Endodermal cell (in vitro differentiated cells): ENCODE measurements at regions not wholly inside any gene's neighbourhood (a gene's known extent, or its start where the extent isn't known, plus 50 kb on each side); places are given as distances from the start of the nearest gene placed in this dataset.

ENCODE experiments used
- DNase-seq: peaks from one replicate; pipeline ENCODE4 v3.0.0-alpha.2; 2017
- H3K27ac ChIP-seq: 2 replicates; pipeline ENCODE4 v1.5.1; 2013; ENCODE audit warnings: mild to moderate bottlenecking, low read depth, low read length, moderate library complexity
- H3K27me3 ChIP-seq: 2 replicates; pipeline ENCODE4 v1.6.1; 2013; ENCODE audit warnings: mild to moderate bottlenecking, low read length, moderate library complexity; ENCODE audit not compliant: insufficient read depth, control insufficient read depth, poor library complexity, severe bottlenecking
- H3K36me3 ChIP-seq: 2 replicates; pipeline ENCODE4 v1.7.0; 2013; ENCODE audit warnings: mild to moderate bottlenecking, low read length, moderate library complexity; ENCODE audit not compliant: control insufficient read depth, insufficient read depth
- H3K4me1 ChIP-seq: one replicate; pipeline ENCODE4 v1.7.0; 2013; ENCODE audit warnings: low read length; ENCODE audit not compliant: control insufficient read depth, insufficient read depth
- H3K4me3 ChIP-seq: 2 replicates; pipeline ENCODE4 v1.5.1; 2013; ENCODE audit warnings: mild to moderate bottlenecking, low read length, moderate library complexity
- H3K9ac ChIP-seq: 2 replicates; pipeline ENCODE4 v1.6.1; 2013; ENCODE audit warnings: mild to moderate bottlenecking, low read length, moderate library complexity; ENCODE audit not compliant: poor library complexity, severe bottlenecking; ENCODE audit errors: extremely low read depth
- H3K9me3 ChIP-seq: 2 replicates; pipeline ENCODE4 v1.6.1; 2013; ENCODE audit warnings: mild to moderate bottlenecking, low read length, moderate library complexity; ENCODE audit not compliant: control insufficient read depth
- H3K27ac Mint-ChIP-seq: 2 replicates; pipeline ENCODE4 v1.8.0; 2020; ENCODE audit warnings: mixed read lengths
- H3K27me3 Mint-ChIP-seq: 2 replicates; pipeline ENCODE4 v1.8.0; 2021; ENCODE audit warnings: mild to moderate bottlenecking, mixed read lengths; ENCODE audit not compliant: insufficient read depth
- H3K36me3 Mint-ChIP-seq: 2 replicates; pipeline ENCODE4 v1.8.0; 2020; ENCODE audit warnings: low read depth, mixed read lengths
- H3K4me1 Mint-ChIP-seq: 2 replicates; pipeline ENCODE4 v1.8.0; 2020; ENCODE audit warnings: mixed read lengths
- H3K4me3 Mint-ChIP-seq: 2 replicates; pipeline ENCODE4 v1.8.0; 2020; ENCODE audit warnings: mild to moderate bottlenecking, moderate library complexity, mixed read lengths
- H3K9me3 Mint-ChIP-seq: 2 replicates; pipeline ENCODE4 v1.8.0; 2020; ENCODE audit warnings: mild to moderate bottlenecking, mixed read lengths
- WGBS, 2 experiments: methylation state at CpG; one replicate each; pipeline versions ENCODE4 v1.1.5 to v1.1.7; 2013; ENCODE audit warnings: missing lambda C conversion rate in 2 of 2, mixed read lengths in 1 of 2; ENCODE audit not compliant: insufficient coverage in 1 of 2, insufficient read length in 1 of 2; 5-methylcytosine and 5-hydroxymethylcytosine counted together
- TF ChIP-seq, protein P1 (sequence below): fragments of 200-600 bp; sonication (generic); conservative IDR thresholded peaks from 2 replicates; pipeline ENCODE4 v1.5.0; 2021; ENCODE audit warnings: antibody characterized with exemption, mild to moderate bottlenecking

DNA sequence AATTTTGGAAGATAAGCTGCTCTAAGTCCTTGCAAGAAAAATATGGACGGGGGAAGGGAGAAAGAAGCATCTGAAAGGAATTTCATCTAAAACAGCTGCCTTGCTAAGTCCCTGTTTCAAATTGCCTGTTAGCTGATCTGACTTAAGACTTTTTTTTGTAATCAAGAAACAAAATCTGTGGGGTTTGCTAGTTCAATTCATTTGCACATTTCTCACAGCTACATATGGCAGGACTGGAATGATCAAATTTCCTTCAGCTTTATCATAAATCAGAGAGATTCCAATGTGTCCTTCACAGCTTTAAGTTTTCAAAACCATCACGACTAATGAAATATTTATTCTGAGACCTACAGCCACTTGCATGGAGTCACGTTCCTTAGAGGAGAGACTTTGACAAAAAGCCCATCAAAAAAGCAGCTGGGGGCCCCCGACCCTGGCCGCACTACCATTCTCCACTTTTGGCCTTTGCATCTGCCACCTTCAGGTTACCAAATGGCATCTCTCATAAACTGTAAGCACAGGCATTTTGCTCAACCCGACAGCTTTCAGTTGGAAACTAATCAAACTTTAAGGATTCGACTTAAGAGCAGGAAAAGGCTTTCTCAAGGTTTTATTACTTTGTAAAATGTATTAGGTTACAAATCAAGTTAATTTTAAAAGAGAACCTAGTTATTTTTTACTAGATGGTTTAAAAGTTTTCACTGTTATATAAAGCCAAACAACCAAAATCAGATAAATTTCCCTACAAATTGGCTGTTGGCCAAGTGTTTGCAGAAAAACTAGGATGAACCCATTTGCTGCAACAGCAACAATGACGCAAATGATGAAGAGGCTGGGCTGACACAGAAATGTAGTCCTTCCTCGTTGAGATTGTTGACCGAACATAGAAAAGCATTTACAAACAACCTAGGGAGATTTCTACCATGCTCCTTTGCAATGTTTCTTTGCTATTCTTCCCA, 100.4 kb upstream of the RND3 start:
- H3K27me3 Mint-ChIP-seq, result no peaks in the 10 kb centered on the region
- H3K9me3 Mint-ChIP-seq, result peaks cover 5% of the 10 kb centered on the region
- WGBS, 2 experiments, result 84 to 86% methylated on average over 5 to 10 of the region's 10 CpGs
- no peaks in the 10 kb centered on the region for H3K9me3 ChIP-seq
- no peaks in the 10 kb centered on the region for H3K36me3 Mint-ChIP-seq
- no peaks in the 10 kb centered on the region for H3K4me1 ChIP-seq
- H3K36me3 ChIP-seq, result no peaks in the 10 kb centered on the region
- TF ChIP-seq, protein P1, sequence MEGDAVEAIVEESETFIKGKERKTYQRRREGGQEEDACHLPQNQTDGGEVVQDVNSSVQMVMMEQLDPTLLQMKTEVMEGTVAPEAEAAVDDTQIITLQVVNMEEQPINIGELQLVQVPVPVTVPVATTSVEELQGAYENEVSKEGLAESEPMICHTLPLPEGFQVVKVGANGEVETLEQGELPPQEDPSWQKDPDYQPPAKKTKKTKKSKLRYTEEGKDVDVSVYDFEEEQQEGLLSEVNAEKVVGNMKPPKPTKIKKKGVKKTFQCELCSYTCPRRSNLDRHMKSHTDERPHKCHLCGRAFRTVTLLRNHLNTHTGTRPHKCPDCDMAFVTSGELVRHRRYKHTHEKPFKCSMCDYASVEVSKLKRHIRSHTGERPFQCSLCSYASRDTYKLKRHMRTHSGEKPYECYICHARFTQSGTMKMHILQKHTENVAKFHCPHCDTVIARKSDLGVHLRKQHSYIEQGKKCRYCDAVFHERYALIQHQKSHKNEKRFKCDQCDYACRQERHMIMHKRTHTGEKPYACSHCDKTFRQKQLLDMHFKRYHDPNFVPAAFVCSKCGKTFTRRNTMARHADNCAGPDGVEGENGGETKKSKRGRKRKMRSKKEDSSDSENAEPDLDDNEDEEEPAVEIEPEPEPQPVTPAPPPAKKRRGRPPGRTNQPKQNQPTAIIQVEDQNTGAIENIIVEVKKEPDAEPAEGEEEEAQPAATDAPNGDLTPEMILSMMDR, result no peak
- no peak overlapping the region for H3K4me3 Mint-ChIP-seq
- H3K27me3 ChIP-seq, result no peaks in the 10 kb centered on the region
- no peak overlapping the region for H3K4me3 ChIP-seq
- H3K9ac ChIP-seq, result no peak overlapping the region
- H3K27ac Mint-ChIP-seq, result no peak overlapping the region
- peak overlapping the region; percentile 44 for H3K27ac ChIP-seq
- H3K4me1 Mint-ChIP-seq, result no peaks in the 10 kb centered on the region
- no peak for DNase-seq

DNA sequence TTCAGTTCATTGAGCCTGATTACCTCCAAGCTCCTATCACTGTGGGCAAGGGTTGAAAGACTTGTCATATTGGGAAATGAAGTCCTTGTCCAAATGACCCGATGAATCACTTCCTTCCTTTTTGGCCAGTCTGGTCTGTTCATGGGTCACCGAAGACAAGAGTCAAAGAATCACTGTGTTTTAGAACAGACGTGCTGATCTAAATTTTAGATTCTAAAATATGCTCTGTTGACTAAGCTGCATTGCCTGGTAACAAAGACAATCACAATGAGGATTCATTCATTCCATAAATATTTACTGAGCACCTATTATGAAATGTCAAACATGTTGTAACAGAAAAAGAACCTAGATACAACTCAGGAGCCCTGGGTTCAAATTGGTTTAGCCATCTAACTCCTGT, 99.4 kb upstream of the RND3 start:
- Histone ChIP-seq H3K27me3 (no peaks in the 10 kb centered on the region), H3K9ac (no peak overlapping the region), H3K9me3 (no peaks in the 10 kb centered on the region), H3K27ac (no peak overlapping the region), H3K4me1 (no peaks in the 10 kb centered on the region), H3K36me3 (no peaks in the 10 kb centered on the region), H3K4me3 (no peak overlapping the region)
- Mint-ChIP-seq H3K27me3 (no peaks in the 10 kb centered on the region), H3K36me3 (no peaks in the 10 kb centered on the region), H3K9me3 (peaks cover 5% of the 10 kb centered on the region), H3K4me3 (no peak overlapping the region), H3K4me1 (no peaks in the 10 kb centered on the region), H3K27ac (no peak overlapping the region)
- 90 to 96% methylated on average over 3 of the region's 3 CpGs for WGBS, 2 experiments
- TF ChIP-seq, protein P1, result no peak
- no peak for DNase-seq

DNA sequence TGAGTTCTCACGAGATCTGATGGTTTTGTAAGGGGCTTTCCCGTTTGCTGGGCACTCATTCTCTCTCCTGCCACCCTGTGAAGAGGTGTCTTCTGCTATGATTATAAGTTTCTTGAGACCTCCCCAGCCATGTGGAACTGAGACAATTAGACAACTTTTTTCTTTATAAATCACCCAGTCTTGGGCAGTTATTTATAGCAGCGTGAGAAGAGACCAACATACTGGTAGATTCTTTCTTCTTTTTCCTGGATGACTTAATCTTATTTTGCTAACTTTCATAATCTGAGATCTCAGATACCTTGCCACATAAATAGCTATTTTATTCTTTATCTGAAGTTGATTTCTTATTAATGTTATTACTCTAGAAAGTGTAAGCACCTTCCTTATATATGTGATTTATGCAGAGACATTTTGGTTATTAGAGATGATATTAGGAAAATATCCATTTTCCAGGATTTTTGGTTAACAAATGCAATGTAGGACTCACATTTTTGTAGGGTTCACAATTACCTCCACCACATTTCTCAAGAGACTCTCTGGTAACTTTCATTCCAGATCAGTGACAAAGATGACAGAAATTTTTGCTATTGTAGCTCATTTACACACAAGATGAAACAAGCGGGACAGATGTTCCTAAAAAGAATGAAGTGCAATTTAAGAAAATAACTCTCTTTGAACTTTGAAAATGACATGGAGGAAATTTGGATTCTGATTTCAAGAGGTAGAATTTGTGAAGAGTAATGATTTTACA, 97.9 kb upstream of the RND3 start:
- WGBS, 2 experiments, result 82 to 90% methylated on average over 2 to 4 of the region's 4 CpGs
- Histone ChIP-seq H3K9ac (no peak overlapping the region), H3K27ac (no peak overlapping the region), H3K4me3 (no peak overlapping the region), H3K27me3 (no peaks in the 10 kb centered on the region), H3K36me3 (no peaks in the 10 kb centered on the region), H3K4me1 (no peaks in the 10 kb centered on the region), H3K9me3 (no peaks in the 10 kb centered on the region)
- no peaks in the 10 kb centered on the region for H3K4me1 Mint-ChIP-seq
- no peaks in the 10 kb centered on the region for H3K27me3 Mint-ChIP-seq
- no peak for DNase-seq
- H3K36me3 Mint-ChIP-seq, result no peaks in the 10 kb centered on the region
- peaks cover 9% of the 10 kb centered on the region for H3K9me3 Mint-ChIP-seq
- H3K4me3 Mint-ChIP-seq, result no peak overlapping the region
- no peak overlapping the region for H3K27ac Mint-ChIP-seq
- TF ChIP-seq, protein P1, result no peak
